ENCODE measurements at regions not wholly inside any gene's neighbourhood (a gene's known extent, or its start where the extent isn't known, plus 50 kb on each side); places are given as distances from the start of the nearest gene placed in this dataset.
"Not testable (repeated sequence)": the region's sequence is repeated elsewhere in the genome, so short reads cannot be mapped to it uniquely, and the experiment has no call there.

- no peak for DNase-seq
Measured at GRCh38 chr13:98075048-98075447, 67.8 kb upstream of the FARP1 start.

- not testable (repeated sequence) for DNase-seq
Measured at GRCh38 chr13:98076309-98076708, 66.6 kb upstream of the FARP1 start.

- no peak for DNase-seq
Measured at GRCh38 chr13:98080280-98080679, 62.6 kb upstream of the FARP1 start.

- peak; percentile 97 for DNase-seq
Measured at GRCh38 chr13:98083507-98083906, 59.4 kb upstream of the FARP1 start.

GRCh38 chr13:98083936-98084335 is 59.0 kb upstream of the FARP1 start:
- DNase-seq: peak; percentile 33

GRCh38 chr13:98089246-98089645 is 53.6 kb upstream of the FARP1 start:
- peak; percentile 84 for DNase-seq

GRCh38 chr13:98092888-98093287 is 50.0 kb upstream of the FARP1 start:
- no peak for DNase-seq
